ENCODE measurements at regions not wholly inside any gene's neighbourhood (a gene's known extent, or its start where the extent isn't known, plus 50 kb on each side); places are given as distances from the start of the nearest gene placed in this dataset.

GRCh38 chr4:177974461-177974860 is 532.2 kb upstream of the AGA start:
- TF ChIP-seq CTCF (IDR thresholded peaks at IDR 0.05; ENCODE audit: low read depth, low read length), result no peak
- H3K27me3 ChIP-seq (ENCODE audit: insufficient read depth, low read depth, severe bottlenecking), result peaks cover 64% of the 10 kb centered on the region
- no peaks in the 10 kb centered on the region for H3K36me3 ChIP-seq
- no peak overlapping the region for H3K4me3 ChIP-seq (ENCODE audit: low read depth, low read length)
- H3K9me3 ChIP-seq (ENCODE audit: severe bottlenecking), result no peaks in the 10 kb centered on the region
- H3K27ac ChIP-seq, result no peak overlapping the region
- DNase-seq, result no peak

- TF ChIP-seq CTCF (IDR thresholded peaks at IDR 0.05; ENCODE audit: low read depth, low read length), result no peak
- no peak for DNase-seq
- H3K27ac ChIP-seq, result no peak overlapping the region
- H3K9me3 ChIP-seq (ENCODE audit: severe bottlenecking), result no peaks in the 10 kb centered on the region
- no peaks in the 10 kb centered on the region for H3K36me3 ChIP-seq
- H3K27me3 ChIP-seq (ENCODE audit: insufficient read depth, low read depth, severe bottlenecking), result peaks cover 66% of the 10 kb centered on the region
- no peak overlapping the region for H3K4me3 ChIP-seq (ENCODE audit: low read depth, low read length)
These were observed 533.2 kb upstream of the AGA start for GRCh38 chr4:177975315-177975987.

- no peak overlapping the region for H3K4me3 ChIP-seq (ENCODE audit: low read depth, low read length)
- DNase-seq, result no peak
- H3K36me3 ChIP-seq, result no peaks in the 10 kb centered on the region
- TF ChIP-seq CTCF (IDR thresholded peaks at IDR 0.05; ENCODE audit: low read depth, low read length), result no peak
- H3K27me3 ChIP-seq (ENCODE audit: insufficient read depth, low read depth, severe bottlenecking), result peaks cover 62% of the 10 kb centered on the region
- H3K27ac ChIP-seq, result no peak overlapping the region
- no peaks in the 10 kb centered on the region for H3K9me3 ChIP-seq (ENCODE audit: severe bottlenecking)
These were observed 544.0 kb upstream of the AGA start for GRCh38 chr4:177986236-177986635.

GRCh38 chr4:177987896-177988295 is 545.7 kb upstream of the AGA start:
- Histone ChIP-seq H3K27ac (no peak overlapping the region), H3K4me3 (ENCODE audit: low read depth, low read length) (no peak overlapping the region), H3K9me3 (ENCODE audit: severe bottlenecking) (no peaks in the 10 kb centered on the region), H3K36me3 (no peaks in the 10 kb centered on the region), H3K27me3 (ENCODE audit: insufficient read depth, low read depth, severe bottlenecking) (peaks cover 46% of the 10 kb centered on the region)
- no peak for DNase-seq
- TF ChIP-seq CTCF (IDR thresholded peaks at IDR 0.05; ENCODE audit: low read depth, low read length), result no peak

- DNase-seq, result no peak
- H3K27ac ChIP-seq, result no peak overlapping the region
- H3K4me3 ChIP-seq (ENCODE audit: low read depth, low read length), result no peak overlapping the region
- H3K9me3 ChIP-seq (ENCODE audit: severe bottlenecking), result no peaks in the 10 kb centered on the region
- peaks cover 37% of the 10 kb centered on the region for H3K27me3 ChIP-seq (ENCODE audit: insufficient read depth, low read depth, severe bottlenecking)
- no peaks in the 10 kb centered on the region for H3K36me3 ChIP-seq
- TF ChIP-seq CTCF (IDR thresholded peaks at IDR 0.05; ENCODE audit: low read depth, low read length), result no peak
These were observed 547.4 kb upstream of the AGA start for GRCh38 chr4:177989503-177990201.
